Hippocampal formation (tissue), 2 donors: ENCODE measurements at regions not wholly inside any gene's neighbourhood (a gene's known extent, or its start where the extent isn't known, plus 50 kb on each side); places are given as distances from the start of the nearest gene placed in this dataset.
"Not testable (repeated sequence)": the region's sequence is repeated elsewhere in the genome, so short reads cannot be mapped to it uniquely, and the experiment has no call there.

Source experiments
- DNase-seq, 2 donors: peaks; one replicate each; lab custom pipeline; 2025; lab: John Stamatoyannopoulos, UW

DNA sequence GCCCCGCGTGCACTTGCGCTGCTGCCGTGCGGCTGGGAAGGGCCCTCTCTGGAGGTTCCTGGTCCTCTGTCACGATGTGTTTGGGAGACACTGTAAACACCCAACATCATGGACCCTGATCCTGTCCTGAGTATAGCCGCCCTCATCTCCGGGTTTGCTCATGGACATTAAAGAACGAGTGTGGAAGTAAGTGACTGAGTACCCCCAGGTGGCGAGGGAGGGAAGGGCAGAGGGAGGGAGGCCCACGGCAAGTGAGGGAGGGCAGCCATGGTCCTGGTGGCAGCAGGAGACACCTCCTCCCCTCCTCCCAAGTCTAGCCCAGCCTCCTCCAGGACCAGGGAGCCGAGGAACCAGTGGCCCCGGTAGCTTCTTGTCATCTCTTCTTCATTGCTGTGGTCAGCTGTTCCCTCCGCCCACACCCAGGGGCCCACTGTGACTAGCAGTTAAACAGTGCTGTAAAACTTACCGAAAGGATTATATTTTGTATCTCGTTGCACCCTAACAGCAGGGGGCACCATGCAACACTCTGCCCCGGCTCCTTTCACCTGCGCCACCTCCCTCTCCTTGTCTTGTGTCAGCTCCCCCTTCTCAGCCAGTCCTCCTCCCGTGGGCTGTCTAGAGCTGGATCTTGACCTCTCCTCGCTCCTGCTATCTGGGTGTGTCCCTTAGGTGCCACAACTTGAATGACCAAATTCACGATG, 566.5 kb upstream of the B3GAT1 start:
- no peak for DNase-seq

DNA sequence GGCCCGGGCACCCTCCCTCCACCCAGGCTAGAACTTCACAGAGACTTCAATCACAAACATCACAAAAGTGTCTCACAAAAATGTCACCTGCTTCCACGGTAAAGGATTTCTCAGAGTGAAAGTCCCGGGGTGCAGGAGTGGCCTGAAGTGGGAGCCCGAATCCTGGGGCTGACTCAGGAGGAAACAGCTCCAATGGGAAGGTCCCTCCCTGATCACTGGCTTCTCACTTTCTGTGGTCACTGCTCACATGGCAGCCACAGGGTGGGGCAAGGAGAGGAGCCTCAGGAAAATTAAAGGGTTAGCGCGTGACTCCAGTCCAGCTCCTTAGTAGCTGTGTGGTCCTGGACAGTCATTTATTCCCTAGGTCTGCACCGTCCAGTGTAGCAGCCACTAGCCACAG, 564.5 kb upstream of the B3GAT1 start:
- DNase-seq, result no peak

DNA sequence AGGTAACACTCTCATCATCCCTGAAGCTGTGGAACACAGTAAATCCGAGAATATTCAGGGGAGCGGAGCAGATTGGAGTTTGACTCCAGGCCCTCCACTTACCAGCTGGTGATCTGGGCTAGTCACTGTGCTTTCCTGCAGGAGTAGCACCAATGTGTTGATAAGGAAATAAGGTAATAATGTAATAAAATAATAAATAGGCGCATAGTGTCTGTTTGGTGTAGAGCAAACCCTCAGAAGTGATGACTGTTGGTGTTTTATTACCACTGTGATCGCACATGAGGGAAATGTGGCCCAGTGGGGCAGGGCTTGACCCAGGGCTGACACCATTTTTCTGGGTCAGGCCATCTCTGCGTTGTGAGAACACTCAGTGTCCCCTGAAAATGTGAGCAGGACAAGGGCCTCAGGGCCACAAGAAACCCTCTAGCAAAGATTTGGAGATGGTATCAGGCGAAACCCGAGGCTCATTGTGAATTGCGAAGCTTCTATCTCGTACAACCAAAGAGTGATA, 563.9 kb upstream of the B3GAT1 start:
- DNase-seq, result no peak

DNA sequence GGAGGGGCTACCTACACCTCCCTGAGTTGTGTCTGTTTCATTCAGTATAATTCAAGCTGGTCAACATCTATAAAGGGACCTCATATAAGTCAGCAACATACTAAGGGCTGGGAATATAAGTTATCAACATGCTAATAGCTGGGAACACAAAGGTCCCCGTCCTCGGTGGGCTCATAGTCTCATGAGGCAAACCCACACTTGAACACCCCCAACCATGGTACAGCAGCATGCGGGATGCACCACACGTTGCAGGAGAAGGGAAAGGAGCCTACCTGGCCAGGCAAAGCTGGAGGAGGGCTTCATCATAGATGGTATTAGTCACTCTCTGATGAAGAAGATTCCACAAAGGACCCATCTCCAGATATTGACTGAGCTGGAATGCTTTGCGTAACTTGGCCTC, 561.8 kb upstream of the B3GAT1 start:
- no peak for DNase-seq

DNA sequence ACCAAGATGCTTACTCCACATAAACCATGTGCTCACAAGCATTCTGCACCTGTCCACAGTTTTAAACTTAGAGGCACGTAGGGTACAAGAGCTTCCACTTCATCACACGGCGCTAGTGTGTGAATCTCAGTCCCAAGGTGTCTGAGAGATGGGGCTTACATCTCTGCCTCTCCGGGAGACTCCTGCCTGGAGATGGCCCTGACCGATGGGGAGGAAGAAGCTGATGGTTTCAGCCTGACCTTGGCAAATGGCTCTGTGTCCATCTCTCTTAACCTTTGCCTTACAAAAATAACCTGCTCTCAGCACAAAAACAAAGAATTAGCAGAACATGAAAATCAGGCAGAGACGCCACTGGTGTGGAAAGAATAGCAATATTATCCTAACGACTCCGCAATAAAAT, 559.3 kb upstream of the B3GAT1 start:
- no peak for DNase-seq

DNA sequence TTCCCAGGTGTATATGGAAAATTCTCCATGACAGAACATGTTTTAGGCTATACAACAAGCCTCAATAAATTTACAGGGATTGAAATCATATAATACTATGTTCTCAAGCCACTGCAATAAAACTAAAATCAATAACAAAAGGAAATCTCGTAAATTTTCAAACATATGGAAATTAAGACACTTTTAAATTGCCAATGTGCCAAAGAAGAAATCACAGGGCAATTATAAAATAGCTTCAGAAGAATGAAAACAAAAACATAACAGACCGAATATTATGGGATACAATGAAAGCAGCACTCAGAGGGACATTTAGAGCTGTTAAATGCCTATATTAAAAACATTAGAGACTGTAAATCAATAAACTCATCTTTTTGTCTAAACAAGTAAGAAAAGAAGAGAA, 555.7 kb upstream of the B3GAT1 start:
- no peak for DNase-seq

DNA sequence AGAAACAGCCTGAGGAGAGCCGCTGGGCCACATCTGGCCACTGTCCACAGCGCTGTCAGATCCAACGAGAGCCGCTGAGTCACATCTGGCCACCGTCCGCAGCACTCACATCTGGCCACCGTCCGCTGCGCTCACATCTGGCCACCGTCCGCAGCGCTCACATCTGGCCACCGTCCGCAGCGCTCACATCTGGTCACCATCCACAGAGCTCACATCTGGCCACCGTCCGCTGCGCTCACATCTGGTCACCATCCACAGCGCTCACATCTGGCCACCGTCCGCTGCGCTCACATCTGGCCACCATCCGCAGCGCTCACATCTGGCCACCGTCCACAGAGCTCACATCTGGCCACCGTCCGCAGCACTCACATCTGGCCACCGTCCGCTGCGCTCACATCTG, 549.3 kb upstream of the B3GAT1 start:
- DNase-seq, result not testable (repeated sequence)

DNA sequence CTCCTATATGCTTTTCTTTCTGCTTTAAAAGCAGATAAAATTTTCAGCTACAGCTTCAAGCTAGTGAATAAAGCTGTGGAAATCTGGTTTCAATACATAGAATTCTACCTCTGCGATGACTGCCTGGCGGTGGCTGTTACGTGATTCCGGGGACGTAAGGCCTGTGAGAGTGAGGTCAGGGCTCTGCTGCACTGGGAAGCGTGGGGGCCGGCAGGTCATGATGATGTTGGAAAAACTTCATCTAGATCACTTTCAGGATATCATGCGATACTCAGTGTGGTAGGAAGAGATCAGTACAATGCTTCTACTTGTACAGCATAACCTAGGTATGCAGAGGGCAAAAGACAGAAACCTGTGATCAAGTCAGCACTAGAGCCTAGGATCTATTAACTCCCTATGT, 546.8 kb upstream of the B3GAT1 start:
- no peak for DNase-seq

DNA sequence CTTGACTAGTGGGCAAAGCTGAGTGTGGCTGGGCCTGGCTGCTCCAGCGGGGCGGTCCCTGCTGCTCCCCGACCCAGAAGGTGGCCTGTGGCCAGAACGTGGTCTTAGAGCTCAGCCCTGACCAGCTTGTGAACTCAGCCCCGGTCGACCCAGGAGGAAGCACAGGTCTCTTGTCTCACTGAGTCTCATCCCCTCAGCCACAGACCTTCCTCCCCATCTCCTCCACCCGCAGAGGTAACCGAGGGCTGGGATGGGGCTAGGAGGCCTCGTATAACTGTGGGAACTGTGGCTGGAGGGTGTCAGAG, 546.2 kb upstream of the B3GAT1 start:
- DNase-seq, result no peak

DNA sequence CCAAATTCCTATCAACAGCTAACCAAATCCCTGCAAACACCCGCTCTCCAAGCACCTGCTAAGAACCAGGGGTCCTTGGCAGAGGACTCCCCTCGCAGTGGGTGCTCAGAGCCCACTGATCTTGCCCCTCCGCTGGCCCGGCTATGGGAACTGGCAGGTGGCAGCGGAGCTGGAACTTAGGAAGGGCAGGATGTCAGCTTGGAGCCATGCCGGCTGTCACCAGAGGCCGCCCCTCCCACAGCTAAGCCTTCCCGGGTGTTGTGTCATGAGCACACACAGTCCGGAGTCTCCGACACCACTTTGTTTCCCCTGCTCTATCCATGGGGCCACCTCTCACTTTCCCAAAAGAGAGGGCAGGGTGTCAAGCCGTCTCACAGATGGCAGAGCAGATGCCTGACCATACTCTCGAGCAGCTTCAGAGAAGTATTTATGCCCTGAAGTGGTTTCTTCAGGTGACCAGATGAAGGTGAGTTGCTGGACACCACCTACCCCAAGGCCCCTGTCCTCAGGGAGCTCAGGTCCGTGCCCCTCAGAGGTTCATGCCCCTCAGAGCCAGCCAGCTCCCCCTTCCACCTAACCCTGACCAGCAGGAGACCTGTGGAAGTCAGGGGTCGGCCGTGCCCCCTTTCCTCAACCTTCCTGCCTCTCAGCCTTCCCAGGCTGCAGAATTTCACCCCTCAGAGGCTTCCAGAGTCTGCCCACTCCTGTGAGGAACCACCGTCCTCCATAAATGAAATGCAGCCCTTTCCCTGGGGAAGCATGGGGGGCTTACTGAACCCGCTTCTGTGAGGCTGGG, 545.7 kb upstream of the B3GAT1 start:
- no peak for DNase-seq

DNA sequence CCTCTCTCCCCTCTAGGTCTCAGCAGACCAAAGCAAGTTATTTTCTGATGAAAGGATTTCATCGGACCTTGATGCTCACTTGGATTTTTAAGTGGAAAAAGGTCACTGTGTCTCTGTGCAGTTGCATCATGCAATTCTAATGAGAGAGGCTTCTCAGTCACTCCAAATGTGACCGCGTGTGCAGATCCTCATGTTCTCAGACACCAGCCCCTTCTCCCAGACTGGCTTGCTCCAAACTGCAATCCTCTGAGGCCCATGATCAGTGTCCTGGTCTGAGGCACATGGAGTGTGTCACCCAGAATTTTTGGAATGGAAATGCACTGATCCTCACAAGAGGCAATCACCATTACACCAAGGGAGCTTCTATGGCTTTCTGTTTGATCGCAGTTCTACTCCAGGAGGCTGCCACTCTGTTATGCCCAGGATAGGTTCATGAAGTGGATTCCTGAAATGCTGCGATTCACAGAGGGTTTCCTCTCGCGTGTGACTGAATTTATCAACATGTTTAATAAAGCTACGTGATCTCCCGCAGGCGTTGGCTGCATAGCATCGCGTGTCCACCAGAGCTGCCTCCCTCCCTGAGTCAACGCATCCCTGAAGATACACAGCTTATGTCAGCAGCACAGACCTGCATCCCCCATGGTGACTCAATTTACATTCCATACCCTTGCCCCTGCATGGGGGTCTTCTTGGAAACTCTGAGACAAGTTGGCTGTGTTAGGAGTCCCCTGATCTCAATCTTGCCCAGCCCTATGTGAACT, 544.6 kb upstream of the B3GAT1 start:
- no peak for DNase-seq

DNA sequence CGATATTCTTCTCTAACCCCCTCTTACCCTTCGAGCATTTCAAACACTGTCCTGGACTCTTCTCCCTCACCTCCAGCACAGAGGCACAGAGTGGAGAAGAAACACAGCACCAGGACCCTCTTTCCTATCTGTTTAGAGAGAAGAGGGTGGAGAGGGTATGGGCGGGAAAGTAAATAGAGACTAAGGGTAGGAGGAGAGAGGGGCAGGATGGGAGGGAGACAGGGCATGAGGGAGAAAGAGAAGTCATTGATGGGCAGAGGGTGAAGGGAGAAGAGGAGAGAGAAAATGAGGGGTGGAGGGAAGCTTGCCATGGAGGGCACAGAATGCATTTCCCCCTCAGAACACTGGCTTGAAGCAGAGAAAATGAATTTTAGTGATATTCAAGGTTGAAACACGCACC, 543.9 kb upstream of the B3GAT1 start:
- DNase-seq, result not testable (repeated sequence)

DNA sequence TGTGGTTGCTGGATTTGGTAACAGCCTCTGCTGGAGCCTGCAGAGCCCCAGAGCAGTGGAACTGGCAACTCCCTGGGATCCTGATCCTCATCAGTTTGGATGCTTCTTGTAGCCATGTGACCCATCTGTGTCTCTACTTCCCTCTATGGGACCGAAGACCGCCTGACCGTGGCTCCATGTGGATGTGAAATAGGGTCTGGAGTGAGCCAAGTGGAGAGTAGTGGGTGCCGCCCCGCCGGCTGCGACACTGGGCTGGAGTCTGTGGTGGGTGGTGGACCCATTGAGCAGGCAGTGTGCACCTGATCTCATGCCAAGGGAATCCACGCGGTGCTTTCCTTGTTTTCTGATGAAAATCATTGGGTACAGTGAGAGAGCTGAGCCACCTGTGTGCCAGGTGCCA, 543.2 kb upstream of the B3GAT1 start:
- no peak for DNase-seq

DNA sequence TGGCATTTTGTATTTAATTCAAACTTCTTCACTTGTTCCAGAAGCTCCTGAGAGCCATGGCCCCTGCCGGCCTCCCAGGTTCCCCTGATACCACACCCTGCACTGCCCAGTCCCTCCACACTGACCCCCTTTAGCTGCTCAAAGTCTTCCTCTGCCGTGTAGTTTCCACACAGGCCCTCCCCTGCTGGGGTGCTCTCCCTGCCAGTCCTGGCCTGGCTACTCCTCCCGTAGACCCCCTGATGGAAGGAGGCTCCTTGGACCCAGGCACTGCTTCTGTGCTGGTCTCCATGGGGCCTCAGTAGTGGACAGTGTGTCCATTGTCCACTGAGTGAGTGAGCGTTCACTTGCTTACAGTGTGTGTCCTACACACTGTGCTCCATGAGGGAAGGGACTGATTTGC, 542.4 kb upstream of the B3GAT1 start:
- not testable (repeated sequence) for DNase-seq

DNA sequence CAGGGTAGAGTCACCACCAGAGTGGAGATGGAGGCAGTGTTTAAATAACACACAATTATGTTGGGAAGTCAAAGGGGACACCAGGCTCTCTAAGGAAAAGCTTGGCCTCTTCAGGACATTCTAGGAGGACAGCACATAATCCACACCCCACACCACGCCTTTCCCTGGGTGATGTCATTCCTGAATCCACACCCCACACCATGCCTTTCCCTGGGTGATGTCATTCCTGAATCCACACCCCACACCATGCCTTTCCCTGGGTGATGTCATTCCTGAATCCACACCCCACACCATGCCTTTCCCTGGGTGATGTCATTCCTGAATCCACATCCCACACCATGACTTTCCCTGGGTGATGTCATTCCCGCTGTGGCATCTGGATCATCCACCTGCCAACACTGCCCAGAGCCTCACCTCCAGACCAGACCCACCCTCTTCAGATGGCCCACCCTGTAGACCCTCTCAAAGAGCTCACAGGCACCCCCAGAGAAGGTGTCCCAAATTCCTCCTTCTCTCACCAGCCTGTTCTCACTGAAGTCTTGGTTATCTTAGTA, 541.5 kb upstream of the B3GAT1 start:
- DNase-seq, result not testable (repeated sequence)

DNA sequence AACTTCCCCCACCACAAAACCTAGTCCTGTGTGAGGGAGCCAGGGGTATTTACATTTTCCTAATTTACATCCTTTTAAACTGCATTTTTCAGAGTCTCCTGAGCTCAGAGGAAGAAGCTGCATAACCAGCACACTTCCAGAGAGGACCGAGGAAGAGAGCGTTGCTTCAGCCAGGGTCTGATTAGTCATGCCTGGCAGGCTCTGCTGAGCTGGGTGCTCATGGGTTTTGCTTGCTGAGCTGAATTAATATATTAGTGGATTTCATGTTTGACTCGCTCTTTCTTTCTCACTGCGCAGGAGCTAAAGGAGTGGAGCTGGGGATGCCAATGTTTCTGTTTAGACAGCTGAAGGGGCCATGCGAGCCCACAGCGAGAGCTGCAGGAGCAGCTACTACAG, 539.3 kb upstream of the B3GAT1 start:
- DNase-seq, result peak in 1 of 2 donors; percentile 24

DNA sequence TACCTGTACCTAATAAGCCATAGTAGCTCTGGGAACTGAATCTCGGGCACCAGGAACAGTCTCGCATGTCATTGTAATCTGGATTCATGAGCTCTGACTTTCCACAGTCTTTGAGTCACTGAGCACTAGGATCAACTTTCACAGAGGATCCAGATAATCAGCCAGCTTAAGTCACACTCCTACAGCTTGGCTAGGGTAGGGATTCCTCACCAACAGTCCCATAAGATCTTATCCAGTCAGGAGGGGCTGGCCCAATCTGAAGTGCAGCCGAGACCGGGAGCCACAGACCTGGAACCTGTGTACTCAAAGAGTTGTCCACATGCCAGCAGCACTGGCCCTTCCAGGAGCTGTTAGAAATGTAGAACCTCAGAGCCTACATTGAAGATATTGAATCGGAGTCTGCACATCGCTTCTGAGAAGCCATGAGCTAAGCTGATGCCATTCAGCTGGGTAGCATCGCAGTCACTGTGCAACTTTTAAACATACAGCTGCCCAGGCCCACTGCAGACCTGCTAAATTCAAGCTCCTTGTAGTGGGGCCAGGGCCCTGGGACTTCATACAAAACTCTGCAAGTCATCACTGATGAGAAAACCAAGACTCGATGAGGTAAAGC, 538.8 kb upstream of the B3GAT1 start:
- no peak for DNase-seq

DNA sequence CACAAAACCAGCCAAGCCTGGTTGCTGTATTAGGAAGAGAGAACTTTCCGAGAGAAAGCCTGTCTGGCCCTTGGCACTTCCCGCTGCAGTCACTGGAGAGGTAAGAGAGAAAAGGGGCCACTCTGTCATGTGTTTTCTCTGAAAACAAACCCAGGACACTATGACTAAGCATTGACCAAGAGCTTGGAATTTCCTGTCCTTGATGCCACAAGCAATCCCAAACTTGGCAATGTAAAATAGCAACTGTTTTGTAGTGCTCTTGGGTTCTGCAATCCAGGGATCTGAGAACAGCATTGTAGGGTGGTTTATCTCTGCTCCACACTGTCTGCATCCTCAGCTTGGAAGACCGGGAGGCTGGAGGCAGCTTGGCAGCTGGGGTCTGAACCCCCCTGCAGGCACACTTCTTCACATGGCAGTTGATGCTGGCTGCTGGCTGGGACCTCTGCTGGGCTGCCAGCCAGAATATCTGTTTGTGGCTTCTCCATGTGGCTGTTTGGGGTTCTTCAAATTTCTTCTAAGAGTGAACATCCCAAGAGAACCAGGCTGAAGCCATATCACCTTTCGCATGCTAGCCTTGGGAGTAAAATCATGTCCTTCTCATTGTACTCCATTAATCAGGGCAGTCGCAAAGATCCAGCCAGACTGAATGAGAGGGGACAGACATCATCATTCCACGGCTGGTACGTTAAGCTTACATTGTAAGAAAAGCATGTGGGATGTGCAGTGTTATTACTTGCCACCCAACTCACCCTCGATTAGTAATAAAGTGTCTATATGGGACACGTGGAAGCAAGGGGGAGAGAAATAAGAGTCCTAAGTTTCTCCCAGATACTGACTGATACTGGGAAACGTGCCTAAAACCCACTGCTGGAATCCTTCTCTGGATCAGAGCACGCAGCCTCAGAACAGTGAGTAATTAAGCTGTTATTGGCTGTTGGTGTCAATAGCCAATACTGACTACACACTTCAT, 537.4 kb upstream of the B3GAT1 start:
- no peak for DNase-seq

DNA sequence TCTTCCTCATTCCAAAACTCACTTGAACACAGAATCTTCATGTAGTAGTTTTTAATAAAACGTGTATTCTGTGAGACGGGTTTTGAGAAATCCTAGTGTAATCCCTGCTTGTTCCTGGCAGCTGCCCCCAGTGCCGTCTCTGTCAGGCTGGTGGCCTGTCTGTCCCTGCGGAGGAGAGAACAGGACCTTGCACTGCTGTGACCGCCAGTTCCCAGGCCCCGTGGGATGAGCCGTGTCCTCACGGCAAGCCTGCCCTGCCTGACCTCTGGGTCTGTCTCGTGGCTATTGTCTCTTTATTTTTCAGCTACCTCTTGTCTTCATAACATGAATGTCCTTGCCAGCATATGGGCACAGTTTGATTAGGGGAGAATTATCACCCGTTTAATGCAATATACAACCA, 535.5 kb upstream of the B3GAT1 start:
- DNase-seq, result no peak

DNA sequence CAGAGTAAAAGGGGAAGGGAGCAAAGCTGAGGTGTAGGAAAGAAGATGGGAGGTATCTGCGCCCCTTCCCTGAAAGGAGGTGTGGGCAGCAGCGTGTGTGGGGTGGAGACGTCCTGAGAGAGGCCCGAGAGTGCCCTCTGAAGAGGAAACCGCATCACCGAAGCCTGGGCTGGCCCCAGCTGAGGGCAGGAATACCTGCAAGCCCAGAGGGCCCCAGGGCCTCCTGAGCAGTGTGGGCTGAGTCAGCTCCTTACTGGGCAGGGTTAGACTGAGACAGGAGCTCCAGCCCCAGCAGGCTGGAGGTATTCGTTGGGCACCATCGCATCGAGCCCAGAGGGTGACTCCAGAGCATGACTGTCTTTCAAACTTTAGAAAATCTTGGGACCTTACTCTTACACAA, 534.0 kb upstream of the B3GAT1 start:
- DNase-seq, result no peak

DNA sequence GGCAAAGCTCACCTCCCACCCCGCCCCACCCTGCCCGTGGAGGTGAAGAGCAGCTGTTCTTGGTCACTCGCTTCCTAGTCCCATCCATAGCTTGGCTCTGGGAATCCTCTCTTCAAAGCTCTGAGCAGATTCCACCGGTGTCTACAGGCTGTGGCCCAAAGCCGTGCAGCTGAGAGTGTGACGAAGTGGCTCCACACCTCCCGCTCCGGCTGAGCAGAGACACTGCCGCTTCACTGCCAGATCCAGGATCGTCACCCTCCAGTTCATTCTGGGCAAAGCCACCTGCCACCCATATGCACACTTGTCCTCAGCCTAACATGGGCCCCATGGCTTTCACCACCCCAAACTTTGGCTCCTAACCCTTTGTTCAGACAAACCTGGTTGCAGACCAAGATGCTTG, 532.9 kb upstream of the B3GAT1 start:
- DNase-seq, result no peak
